A549 (cell line): ENCODE measurements at regions not wholly inside any gene's neighbourhood (a gene's known extent, or its start where the extent isn't known, plus 50 kb on each side); places are given as distances from the start of the nearest gene placed in this dataset.

Experiments used
- EP300 ChIP-seq, 2 experiments: fragments of >200 bp; sonication (Bioruptor Twin); formaldehyde crosslinking; IDR thresholded peaks; 2 replicates in 1 of 2; 3 replicates in 1 of 2; pipeline ENCODE4 v1.6.1; 2016 to 2017
- MAFK ChIP-seq: fragments of 450-650 bp; IDR thresholded peaks from 2 replicates; pipeline ENCODE4 v1.6.1; 2014; ENCODE audit not compliant: partially characterized antibody
- REST ChIP-seq: fragments of 200-600 bp; sonication (generic); IDR thresholded peaks from 2 replicates; pipeline ENCODE4 v1.6.1; 2016; ENCODE audit warnings: antibody characterized with exemption, mild to moderate bottlenecking, moderate library complexity
- SREBF2 ChIP-seq: fragments of 450-650 bp; IDR thresholded peaks from 2 replicates; pipeline ENCODE4 v1.6.1; 2014; ENCODE audit warnings: mild to moderate bottlenecking, moderate library complexity
- USF2 ChIP-seq: fragments of 450-650 bp; IDR thresholded peaks from 2 replicates; pipeline ENCODE4 v1.6.1; 2014; ENCODE audit warnings: antibody characterized with exemption
- TF ChIP-seq, protein P1 (sequence below): fragments of >200 bp; sonication (Bioruptor Twin); formaldehyde crosslinking; IDR thresholded peaks from 3 replicates; pipeline ENCODE4 v1.5.1; 2016

DNA sequence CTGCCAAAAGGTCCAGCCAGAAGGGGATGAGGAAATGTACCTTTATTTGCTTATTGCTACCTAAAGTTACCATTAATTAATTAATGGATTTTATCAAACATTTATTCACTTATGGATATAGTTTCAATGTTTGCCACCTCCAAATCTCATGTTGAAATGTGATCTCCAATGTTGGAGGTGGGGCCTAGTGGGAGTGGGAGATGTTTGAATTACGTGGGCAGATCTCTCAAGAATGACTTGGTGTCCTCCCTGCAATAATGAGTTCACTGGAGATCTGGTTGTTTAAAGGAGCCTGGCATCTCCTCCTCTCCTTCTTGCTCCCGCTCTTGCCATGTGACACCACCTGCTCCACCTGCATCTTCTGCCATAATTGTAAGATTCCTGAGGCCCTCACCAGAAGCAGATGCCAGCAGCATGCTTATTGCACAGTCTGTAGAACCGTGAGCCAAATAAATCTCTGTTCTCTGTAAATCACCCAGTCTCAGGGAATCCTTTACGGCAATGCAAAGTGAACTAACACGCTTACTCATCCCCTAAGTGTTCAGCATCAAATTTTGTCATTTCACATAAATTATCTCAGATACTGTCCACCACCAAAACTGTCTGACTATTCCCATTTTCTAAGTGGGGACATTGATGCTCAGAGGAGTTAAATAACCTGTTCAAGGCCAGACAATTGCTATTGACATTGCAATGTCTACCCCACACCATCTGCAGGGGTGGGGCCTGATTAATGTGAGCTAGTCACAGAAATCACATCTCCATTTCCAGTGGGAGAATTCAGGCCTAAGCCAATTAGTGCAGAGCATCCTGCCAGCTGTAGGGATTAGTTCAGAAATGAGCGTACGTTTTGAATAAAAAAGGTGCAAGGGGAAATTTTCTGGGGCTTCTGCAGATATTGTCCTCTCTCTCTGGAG, 51.6 kb upstream of the SYN3 start:
- TF ChIP-seq, protein P1, sequence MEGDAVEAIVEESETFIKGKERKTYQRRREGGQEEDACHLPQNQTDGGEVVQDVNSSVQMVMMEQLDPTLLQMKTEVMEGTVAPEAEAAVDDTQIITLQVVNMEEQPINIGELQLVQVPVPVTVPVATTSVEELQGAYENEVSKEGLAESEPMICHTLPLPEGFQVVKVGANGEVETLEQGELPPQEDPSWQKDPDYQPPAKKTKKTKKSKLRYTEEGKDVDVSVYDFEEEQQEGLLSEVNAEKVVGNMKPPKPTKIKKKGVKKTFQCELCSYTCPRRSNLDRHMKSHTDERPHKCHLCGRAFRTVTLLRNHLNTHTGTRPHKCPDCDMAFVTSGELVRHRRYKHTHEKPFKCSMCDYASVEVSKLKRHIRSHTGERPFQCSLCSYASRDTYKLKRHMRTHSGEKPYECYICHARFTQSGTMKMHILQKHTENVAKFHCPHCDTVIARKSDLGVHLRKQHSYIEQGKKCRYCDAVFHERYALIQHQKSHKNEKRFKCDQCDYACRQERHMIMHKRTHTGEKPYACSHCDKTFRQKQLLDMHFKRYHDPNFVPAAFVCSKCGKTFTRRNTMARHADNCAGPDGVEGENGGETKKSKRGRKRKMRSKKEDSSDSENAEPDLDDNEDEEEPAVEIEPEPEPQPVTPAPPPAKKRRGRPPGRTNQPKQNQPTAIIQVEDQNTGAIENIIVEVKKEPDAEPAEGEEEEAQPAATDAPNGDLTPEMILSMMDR: no peak
- TF ChIP-seq REST (no peak), EP300 (IDR thresholded peaks at IDR 0.05) (no peak), SREBF2 (no peak), MAFK (no peak), USF2 (no peak)
